ENCODE measurements at regions not wholly inside any gene's neighbourhood (a gene's known extent, or its start where the extent isn't known, plus 50 kb on each side); places are given as distances from the start of the nearest gene placed in this dataset.

DNA sequence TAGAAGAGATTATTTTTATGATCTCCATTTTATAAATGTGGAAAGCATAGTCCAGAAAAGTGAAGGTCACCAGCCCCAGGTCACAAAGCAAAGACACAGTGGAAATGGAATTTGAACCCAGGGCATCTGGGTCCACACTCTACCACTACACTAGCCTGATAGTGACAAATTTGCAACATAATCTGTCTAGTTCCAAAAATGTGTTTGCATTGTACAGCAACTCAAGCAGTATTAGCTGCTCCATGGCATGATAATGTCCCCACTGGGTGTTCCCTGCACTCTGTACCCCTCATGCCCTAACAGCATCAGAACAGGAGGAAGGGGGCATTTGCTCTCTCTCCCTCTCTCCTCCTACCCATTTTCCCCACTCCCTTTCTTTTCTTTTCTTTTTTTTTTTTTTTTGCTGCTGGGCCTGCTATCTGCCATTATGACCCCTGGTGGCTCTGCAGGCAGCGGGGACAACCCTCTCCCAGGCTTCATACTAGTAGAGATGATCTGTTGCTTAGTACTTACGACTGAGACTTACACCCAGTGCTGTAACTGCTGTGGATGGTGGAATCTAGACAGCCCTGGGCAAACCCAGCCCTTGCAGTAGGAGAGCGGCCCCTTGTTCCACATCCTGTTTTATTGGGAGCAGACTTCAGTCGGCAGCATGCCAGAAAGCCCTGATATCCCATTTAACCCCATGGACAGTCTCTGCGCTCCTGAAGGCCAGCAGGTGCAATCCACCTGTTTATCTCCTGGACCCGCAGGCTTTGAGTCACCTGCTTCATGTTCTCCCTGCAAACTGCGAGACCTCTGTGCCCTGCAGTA is 306.3 kb downstream of the SOX9 start:
- peaks cover 11% of the 10 kb centered on the region for H3K4me1 ChIP-seq (ENCODE audit: insufficient read depth, low read length)
- no peaks in the 10 kb centered on the region for H3K27me3 Mint-ChIP-seq
- no peak overlapping the region for H3K4me3 ChIP-seq (ENCODE audit: low read length)
- H3K27ac ChIP-seq (ENCODE audit: low read depth in 1 of 2, low read length in 2 of 2): no peak overlapping the region
- no peaks in the 10 kb centered on the region for H3K36me3 Mint-ChIP-seq (ENCODE audit: low read depth)
- no peaks in the 10 kb centered on the region for H3K4me1 Mint-ChIP-seq (ENCODE audit: low read depth)
- ChIA-PET CTCF (no interaction called here), POLR2A (no interaction called here)
- H3K9me3 Mint-ChIP-seq: no peaks in the 10 kb centered on the region
- DNase-seq: no peak
- no peak overlapping the region for H3K4me3 Mint-ChIP-seq
- H3K36me3 ChIP-seq (ENCODE audit: insufficient read depth, low read length): no peaks in the 10 kb centered on the region
- intact Hi-C loops (cut with DNase I, micrococcal nuclease): no loop called here
- peaks cover 0 to 17% of the 10 kb centered on the region in 2 experiments for H3K9me3 ChIP-seq (ENCODE audit: control insufficient read depth in 1 of 2, insufficient read depth in 1 of 2, low read length in 2 of 2)
- ATAC-seq (ENCODE audit: poor library complexity): no peak
- no peaks in the 10 kb centered on the region for H3K27me3 ChIP-seq (ENCODE audit: control insufficient read depth in 1 of 2, insufficient read depth in 2 of 2, low read length in 2 of 2)
- TF ChIP-seq, protein P1, sequence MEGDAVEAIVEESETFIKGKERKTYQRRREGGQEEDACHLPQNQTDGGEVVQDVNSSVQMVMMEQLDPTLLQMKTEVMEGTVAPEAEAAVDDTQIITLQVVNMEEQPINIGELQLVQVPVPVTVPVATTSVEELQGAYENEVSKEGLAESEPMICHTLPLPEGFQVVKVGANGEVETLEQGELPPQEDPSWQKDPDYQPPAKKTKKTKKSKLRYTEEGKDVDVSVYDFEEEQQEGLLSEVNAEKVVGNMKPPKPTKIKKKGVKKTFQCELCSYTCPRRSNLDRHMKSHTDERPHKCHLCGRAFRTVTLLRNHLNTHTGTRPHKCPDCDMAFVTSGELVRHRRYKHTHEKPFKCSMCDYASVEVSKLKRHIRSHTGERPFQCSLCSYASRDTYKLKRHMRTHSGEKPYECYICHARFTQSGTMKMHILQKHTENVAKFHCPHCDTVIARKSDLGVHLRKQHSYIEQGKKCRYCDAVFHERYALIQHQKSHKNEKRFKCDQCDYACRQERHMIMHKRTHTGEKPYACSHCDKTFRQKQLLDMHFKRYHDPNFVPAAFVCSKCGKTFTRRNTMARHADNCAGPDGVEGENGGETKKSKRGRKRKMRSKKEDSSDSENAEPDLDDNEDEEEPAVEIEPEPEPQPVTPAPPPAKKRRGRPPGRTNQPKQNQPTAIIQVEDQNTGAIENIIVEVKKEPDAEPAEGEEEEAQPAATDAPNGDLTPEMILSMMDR (IDR thresholded peaks at IDR 0.05): no peak
- H3K27ac Mint-ChIP-seq: no peak overlapping the region

DNA sequence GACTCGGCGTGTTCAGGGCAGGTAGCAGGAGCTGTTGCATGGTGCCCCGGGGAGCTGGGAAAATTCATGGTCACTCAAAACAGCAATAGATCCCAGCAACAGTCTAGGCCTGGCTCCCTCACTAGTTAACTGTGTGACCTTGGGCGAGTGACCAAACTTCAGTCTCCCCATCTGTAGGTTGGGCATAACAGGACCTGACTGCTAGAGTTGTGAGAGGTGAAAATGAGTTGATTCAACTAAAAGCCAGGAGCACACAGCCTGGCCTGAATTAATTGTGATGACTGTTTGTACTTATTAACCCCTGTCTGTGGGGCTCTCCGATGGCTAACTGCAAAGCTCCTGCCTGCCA is 306.9 kb downstream of the SOX9 start:
- ATAC-seq (ENCODE audit: poor library complexity) (no peak), DNase-seq (no peak)
- H3K36me3 ChIP-seq (ENCODE audit: insufficient read depth, low read length): no peaks in the 10 kb centered on the region
- CTCF ChIA-PET: no interaction called here
- no peak overlapping the region for H3K27ac ChIP-seq (ENCODE audit: low read depth in 1 of 2, low read length in 2 of 2)
- POLR2A ChIA-PET: no interaction called here
- peaks cover 0 to 18% of the 10 kb centered on the region in 2 experiments for H3K9me3 ChIP-seq (ENCODE audit: control insufficient read depth in 1 of 2, insufficient read depth in 1 of 2, low read length in 2 of 2)
- H3K36me3 Mint-ChIP-seq (ENCODE audit: low read depth): no peaks in the 10 kb centered on the region
- peaks cover 3% of the 10 kb centered on the region for H3K27me3 Mint-ChIP-seq
- no peak overlapping the region for H3K27ac Mint-ChIP-seq
- H3K4me1 Mint-ChIP-seq (ENCODE audit: low read depth): no peaks in the 10 kb centered on the region
- H3K27me3 ChIP-seq (ENCODE audit: control insufficient read depth in 1 of 2, insufficient read depth in 2 of 2, low read length in 2 of 2): no peaks in the 10 kb centered on the region
- H3K9me3 Mint-ChIP-seq: no peaks in the 10 kb centered on the region
- H3K4me3 Mint-ChIP-seq: no peak overlapping the region
- intact Hi-C loops (cut with DNase I, micrococcal nuclease): no loop called here
- no peak overlapping the region for H3K4me3 ChIP-seq (ENCODE audit: low read length)
- peaks cover 6% of the 10 kb centered on the region for H3K4me1 ChIP-seq (ENCODE audit: insufficient read depth, low read length)
- TF ChIP-seq, protein P1 (IDR thresholded peaks at IDR 0.05): no peak

DNA sequence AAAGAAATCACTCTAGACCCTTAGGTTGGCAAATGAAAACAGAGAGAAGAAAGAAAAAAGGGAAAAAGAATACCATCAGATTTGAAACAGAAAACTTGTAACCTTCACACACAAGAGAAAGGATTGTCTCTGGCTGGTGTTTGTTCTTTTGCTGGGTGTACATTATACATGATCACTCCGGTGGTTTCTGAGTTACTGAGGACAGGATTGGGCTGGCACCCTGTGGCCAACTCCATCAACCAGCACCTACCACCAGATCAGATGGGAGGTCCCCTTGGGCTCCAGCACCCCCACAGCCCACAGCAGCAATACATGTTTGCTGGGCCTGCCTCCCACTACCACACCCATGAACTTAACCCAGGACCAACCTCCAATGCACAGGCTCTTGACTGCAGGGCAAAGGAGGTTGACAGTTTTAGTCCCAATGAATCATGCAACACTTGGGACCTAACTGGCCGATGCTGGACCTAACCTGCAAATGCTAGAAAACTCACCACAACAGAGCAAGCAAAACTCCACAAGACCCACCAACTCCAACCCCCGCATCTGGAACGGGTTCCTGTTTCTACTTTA is 308.3 kb downstream of the SOX9 start:
- Mint-ChIP-seq H3K4me1 (ENCODE audit: low read depth) (no peaks in the 10 kb centered on the region), H3K9me3 (no peaks in the 10 kb centered on the region), H3K4me3 (no peak overlapping the region), H3K27ac (no peak overlapping the region), H3K36me3 (ENCODE audit: low read depth) (no peaks in the 10 kb centered on the region), H3K27me3 (peaks cover 8% of the 10 kb centered on the region)
- POLR2A ChIA-PET: no interaction called here
- H3K4me3 ChIP-seq (ENCODE audit: low read length): no peak overlapping the region
- DNase-seq: no peak
- H3K9me3 ChIP-seq (ENCODE audit: control insufficient read depth in 1 of 2, insufficient read depth in 1 of 2, low read length in 2 of 2): peaks cover 0 to 18% of the 10 kb centered on the region in 2 experiments
- H3K4me1 ChIP-seq (ENCODE audit: insufficient read depth, low read length): no peaks in the 10 kb centered on the region
- ATAC-seq (ENCODE audit: poor library complexity): no peak
- H3K27ac ChIP-seq (ENCODE audit: low read depth in 1 of 2, low read length in 2 of 2): no peak overlapping the region
- CTCF ChIA-PET: no interaction called here
- no peaks in the 10 kb centered on the region for H3K36me3 ChIP-seq (ENCODE audit: insufficient read depth, low read length)
- intact Hi-C loops (cut with DNase I, micrococcal nuclease): no loop called here
- TF ChIP-seq, protein P1 (IDR thresholded peaks at IDR 0.05): no peak
- H3K27me3 ChIP-seq (ENCODE audit: control insufficient read depth in 1 of 2, insufficient read depth in 2 of 2, low read length in 2 of 2): no peaks in the 10 kb centered on the region

Measured in CD4-positive, alpha-beta T cell (primary cell).